Inflammatory macrophage treated with lipopolysaccharide for 1 hour (primary cell): ENCODE measurements at regions not wholly inside any gene's neighbourhood (a gene's known extent, or its start where the extent isn't known, plus 50 kb on each side); places are given as distances from the start of the nearest gene placed in this dataset.

ENCODE experiments used
- DNase-seq, 2 donors: peaks; one replicate each; pipeline ENCODE4 v3.0.0-alpha.2; 2020 to 2022

- no peak for DNase-seq
Observed at GRCh38 chr5:158397278-158397677, 538.3 kb upstream of the CLINT1 start.

GRCh38 chr5:158394102-158394501, 535.2 kb upstream of the CLINT1 start:
- DNase-seq: no peak

- no peak for DNase-seq
Observed at GRCh38 chr5:158393457-158393856, 534.5 kb upstream of the CLINT1 start.

- DNase-seq: no peak
Observed at GRCh38 chr5:158392753-158393152, 533.8 kb upstream of the CLINT1 start.

GRCh38 chr5:158390577-158390976, 531.6 kb upstream of the CLINT1 start:
- DNase-seq: no peak

- no peak for DNase-seq
Observed at GRCh38 chr5:158389786-158390185, 530.8 kb upstream of the CLINT1 start.

GRCh38 chr5:158388021-158388420, 529.1 kb upstream of the CLINT1 start:
- no peak for DNase-seq

GRCh38 chr5:158387499-158387898, 528.6 kb upstream of the CLINT1 start:
- DNase-seq: no peak

GRCh38 chr5:158385982-158386381, 527.0 kb upstream of the CLINT1 start:
- no peak for DNase-seq

GRCh38 chr5:158384535-158385481, 525.9 kb upstream of the CLINT1 start:
- DNase-seq: peak; percentile 74 to 82

GRCh38 chr5:158383486-158383885, 524.5 kb upstream of the CLINT1 start:
- peak; percentile 40 to 56 for DNase-seq

- DNase-seq: peak; percentile 81 to 85
Observed at GRCh38 chr5:158382473-158382872, 523.5 kb upstream of the CLINT1 start.

- no peak for DNase-seq
Observed at GRCh38 chr5:158381614-158382160, 522.7 kb upstream of the CLINT1 start.

- DNase-seq: no peak
Observed at GRCh38 chr5:158380661-158381060, 521.7 kb upstream of the CLINT1 start.

- no peak for DNase-seq
Observed at GRCh38 chr5:158378931-158379330, 520.0 kb upstream of the CLINT1 start.

- no peak for DNase-seq
Observed at GRCh38 chr5:158376679-158377078, 517.7 kb upstream of the CLINT1 start.

- no peak for DNase-seq
Observed at GRCh38 chr5:158375531-158375930, 516.6 kb upstream of the CLINT1 start.

GRCh38 chr5:158373608-158374395, 514.9 kb upstream of the CLINT1 start:
- peak; percentile 56 to 71 for DNase-seq

GRCh38 chr5:158369241-158369640, 510.3 kb upstream of the CLINT1 start:
- no peak for DNase-seq

- no peak for DNase-seq
Observed at GRCh38 chr5:158368686-158369085, 509.7 kb upstream of the CLINT1 start.

- no peak for DNase-seq
Observed at GRCh38 chr5:158364367-158364766, 505.4 kb upstream of the CLINT1 start.

GRCh38 chr5:158354958-158355357, 496.0 kb upstream of the CLINT1 start:
- DNase-seq: no peak

- DNase-seq: no peak
Observed at GRCh38 chr5:158351485-158352125, 492.7 kb upstream of the CLINT1 start.
